ENCODE measurements at regions not wholly inside any gene's neighbourhood (a gene's known extent, or its start where the extent isn't known, plus 50 kb on each side); places are given as distances from the start of the nearest gene placed in this dataset.
"Not testable (repeated sequence)": the region's sequence is repeated elsewhere in the genome, so short reads cannot be mapped to it uniquely, and the experiment has no call there.

DNA sequence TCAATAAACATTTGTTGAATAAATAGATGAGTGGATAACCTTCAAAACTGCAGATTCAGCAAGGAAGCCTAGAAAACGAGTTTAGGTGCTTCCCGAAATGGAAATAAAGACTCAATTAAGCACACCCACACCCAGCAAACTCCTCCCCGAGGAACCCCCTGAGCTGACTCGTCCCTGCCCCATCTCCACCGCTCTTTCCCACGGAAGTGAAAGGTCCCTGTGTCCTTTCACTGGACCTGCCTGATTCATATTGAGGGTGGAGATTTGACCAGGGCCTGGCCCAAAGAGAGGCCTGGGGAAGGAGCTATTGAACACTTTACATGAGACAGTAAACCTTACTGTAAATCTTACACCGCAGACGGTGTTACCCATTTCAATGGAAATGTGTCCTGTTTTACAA, 129.1 kb downstream of the CPZ start:
- TF ChIP-seq CTCF (IDR thresholded peaks at IDR 0.05; ENCODE audit: unreplicated experiment): no peak
- Mint-ChIP-seq H3K27ac (ENCODE audit: low read depth, unreplicated experiment) (no peak overlapping the region), H3K4me3 (ENCODE audit: unreplicated experiment) (no peak overlapping the region), H3K4me1 (ENCODE audit: insufficient read depth, unreplicated experiment) (peaks cover 5% of the 10 kb centered on the region), H3K36me3 (ENCODE audit: insufficient read depth, unreplicated experiment) (no peaks in the 10 kb centered on the region), H3K27me3 (ENCODE audit: insufficient read depth, unreplicated experiment) (peaks cover 28% of the 10 kb centered on the region), H3K9me3 (ENCODE audit: unreplicated experiment) (peaks cover 13% of the 10 kb centered on the region)
- intact Hi-C loops (cut with micrococcal nuclease): no loop called here
- BruUV-seq (replicated peaks): no TSS peak
- no peak for DNase-seq (ENCODE audit: unreplicated experiment)
- ChIA-PET CTCF (no interaction called here), POLR2A (interaction anchor here (0.6 kb wide), 1 partner anchor 12 kb away, joined by 3 read pairs; no protein-coding TSS in a partner anchor)

DNA sequence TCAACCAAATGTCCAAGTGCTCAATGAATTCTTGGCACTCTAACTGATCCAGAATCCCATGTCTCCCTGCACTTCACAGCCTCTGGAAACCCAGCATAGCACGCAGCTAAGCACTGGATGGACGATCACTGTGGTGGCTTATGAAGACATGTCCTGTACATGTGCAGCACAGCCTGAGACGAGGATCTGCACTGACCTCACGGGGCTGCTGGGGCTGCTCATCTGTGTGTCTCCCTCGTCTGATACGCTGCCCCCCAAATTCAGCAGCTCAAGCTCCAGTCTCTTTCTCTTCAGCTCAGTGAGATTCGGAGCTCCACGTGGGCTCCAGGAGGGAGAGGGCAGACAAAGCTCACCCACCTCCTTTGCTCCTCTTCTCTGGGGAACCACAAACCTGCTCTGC, 126.9 kb downstream of the CPZ start:
- Mint-ChIP-seq H3K36me3 (ENCODE audit: insufficient read depth, unreplicated experiment) (no peaks in the 10 kb centered on the region), H3K27me3 (ENCODE audit: insufficient read depth, unreplicated experiment) (peaks cover 24% of the 10 kb centered on the region), H3K4me1 (ENCODE audit: insufficient read depth, unreplicated experiment) (peaks cover 5% of the 10 kb centered on the region), H3K27ac (ENCODE audit: low read depth, unreplicated experiment) (no peak overlapping the region), H3K9me3 (ENCODE audit: unreplicated experiment) (peaks cover 13% of the 10 kb centered on the region), H3K4me3 (ENCODE audit: unreplicated experiment) (no peak overlapping the region)
- intact Hi-C loops (cut with micrococcal nuclease): no loop called here
- CTCF ChIA-PET: no interaction called here
- TF ChIP-seq CTCF (IDR thresholded peaks at IDR 0.05; ENCODE audit: unreplicated experiment): no peak
- POLR2A ChIA-PET: no interaction called here
- no TSS peak for BruUV-seq (replicated peaks)
- no peak for DNase-seq (ENCODE audit: unreplicated experiment)

GRCh38 chr4:8717470-8717869, 124.9 kb downstream of the CPZ start:
- intact Hi-C loops (cut with micrococcal nuclease); BruUV-seq (replicated peaks); H3K4me3 Mint-ChIP-seq (ENCODE audit: unreplicated experiment); H3K36me3 Mint-ChIP-seq (ENCODE audit: insufficient read depth, unreplicated experiment); DNase-seq (ENCODE audit: unreplicated experiment); POLR2A ChIA-PET; CTCF ChIA-PET; H3K27ac Mint-ChIP-seq (ENCODE audit: low read depth, unreplicated experiment); H3K4me1 Mint-ChIP-seq (ENCODE audit: insufficient read depth, unreplicated experiment): not testable (repeated sequence)
- Mint-ChIP-seq H3K27me3 (ENCODE audit: insufficient read depth, unreplicated experiment) (peaks cover 14% of the 10 kb centered on the region), H3K9me3 (ENCODE audit: unreplicated experiment) (peaks cover 22% of the 10 kb centered on the region)

DNA sequence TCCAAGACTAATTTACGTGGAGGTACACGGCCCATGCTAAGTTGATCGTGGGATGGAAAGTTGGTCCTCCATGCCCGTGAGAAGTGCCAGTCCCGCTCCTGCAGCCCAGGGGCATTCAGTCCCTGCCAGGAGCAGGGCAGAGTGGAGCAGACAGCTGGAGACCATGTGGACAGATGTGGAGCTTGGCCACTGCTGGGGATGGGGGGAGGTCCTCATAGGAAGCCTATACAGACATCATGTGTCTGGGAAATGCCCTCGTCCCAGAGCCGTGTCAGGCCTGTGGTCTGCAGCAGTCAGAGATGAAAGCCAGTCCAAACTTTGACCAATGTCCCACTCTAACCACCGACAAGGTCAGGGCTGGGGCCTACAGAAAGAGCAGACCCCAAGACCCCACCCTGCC, 118.4 kb downstream of the CPZ start:
- no peak for DNase-seq (ENCODE audit: unreplicated experiment)
- no peak overlapping the region for H3K4me3 Mint-ChIP-seq (ENCODE audit: unreplicated experiment)
- no peaks in the 10 kb centered on the region for H3K36me3 Mint-ChIP-seq (ENCODE audit: insufficient read depth, unreplicated experiment)
- ChIA-PET POLR2A (no interaction called here), CTCF (no interaction called here)
- H3K9me3 Mint-ChIP-seq (ENCODE audit: unreplicated experiment): peaks cover 16% of the 10 kb centered on the region
- no peaks in the 10 kb centered on the region for H3K27me3 Mint-ChIP-seq (ENCODE audit: insufficient read depth, unreplicated experiment)
- no TSS peak for BruUV-seq (replicated peaks)
- H3K4me1 Mint-ChIP-seq (ENCODE audit: insufficient read depth, unreplicated experiment): no peaks in the 10 kb centered on the region
- TF ChIP-seq CTCF (IDR thresholded peaks at IDR 0.05; ENCODE audit: unreplicated experiment): no peak
- H3K27ac Mint-ChIP-seq (ENCODE audit: low read depth, unreplicated experiment): no peak overlapping the region
- intact Hi-C loops (cut with micrococcal nuclease): no loop called here

DNA sequence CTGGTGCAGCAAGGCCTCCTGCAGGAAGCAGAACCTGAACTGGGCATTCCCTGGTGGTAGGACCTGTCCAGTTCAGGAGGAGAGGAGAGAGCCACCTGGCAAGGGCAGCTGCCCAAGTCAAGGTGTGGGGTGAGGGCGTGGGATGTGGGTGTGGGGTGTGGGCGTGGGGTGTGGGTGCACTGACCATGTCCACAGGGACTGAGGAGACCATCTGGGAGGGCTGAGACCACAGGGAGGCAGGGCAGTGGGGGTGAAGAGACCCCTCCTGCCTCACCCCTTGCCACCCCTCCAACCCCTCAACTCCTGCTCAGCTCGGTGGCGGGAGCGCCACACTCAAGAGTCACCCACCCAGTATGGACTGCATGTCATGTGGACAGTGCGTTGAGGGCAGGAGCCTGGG, 117.9 kb downstream of the CPZ start:
- intact Hi-C loops (cut with micrococcal nuclease): no loop called here
- Mint-ChIP-seq H3K27me3 (ENCODE audit: insufficient read depth, unreplicated experiment) (no peaks in the 10 kb centered on the region), H3K4me3 (ENCODE audit: unreplicated experiment) (no peak overlapping the region), H3K27ac (ENCODE audit: low read depth, unreplicated experiment) (no peak overlapping the region), H3K36me3 (ENCODE audit: insufficient read depth, unreplicated experiment) (no peaks in the 10 kb centered on the region), H3K4me1 (ENCODE audit: insufficient read depth, unreplicated experiment) (no peaks in the 10 kb centered on the region), H3K9me3 (ENCODE audit: unreplicated experiment) (peaks cover 16% of the 10 kb centered on the region)
- TF ChIP-seq CTCF (IDR thresholded peaks at IDR 0.05; ENCODE audit: unreplicated experiment): no peak
- ChIA-PET CTCF (no interaction called here), POLR2A (no interaction called here)
- DNase-seq (ENCODE audit: unreplicated experiment): no peak
- no TSS peak for BruUV-seq (replicated peaks)

Measured in MCF 10A (cell line).